Tibial nerve (tissue), 4 donors: ENCODE measurements at regions not wholly inside any gene's neighbourhood (a gene's known extent, or its start where the extent isn't known, plus 50 kb on each side); places are given as distances from the start of the nearest gene placed in this dataset.

Experiments used
- DNase-seq, 2 donors: peaks; one replicate each; pipeline ENCODE4 v3.0.0-alpha.2; 2019; ENCODE audit warnings: low spot score in 2 of 2
- H3K27ac ChIP-seq, 4 donors: fragments of 200-600 bp; sonication (generic) in 3 of 4; one replicate each; pipeline ENCODE4 v1.5.1; 2017 to 2019; ENCODE audit warnings: mild to moderate bottlenecking in 1 of 4
- H3K27me3 ChIP-seq, 2 donors: fragments of 200-600 bp; sonication (generic) in 1 of 2; one replicate each; pipeline versions ENCODE4 v1.5.1 to v1.6.0; 2017 to 2019
- H3K36me3 ChIP-seq, 3 donors: fragments of 200-600 bp; sonication (generic); one replicate each; pipeline ENCODE4 v1.5.1; 2018 to 2019
- H3K4me1 ChIP-seq, 4 donors: fragments of 200-600 bp; sonication (generic) in 3 of 4; one replicate each; pipeline ENCODE4 v1.5.1; 2017 to 2019
- H3K4me3 ChIP-seq, 4 donors: fragments of 200-600 bp; sonication (generic) in 3 of 4; one replicate each; pipeline ENCODE4 v1.5.1; 2017 to 2019; ENCODE audit warnings: mild to moderate bottlenecking in 1 of 4, moderate library complexity in 1 of 4
- H3K9me3 ChIP-seq, 4 donors: fragments of 200-600 bp; sonication (generic) in 3 of 4; one replicate each; pipeline ENCODE4 v1.5.1; 2017 to 2019
- EP300 ChIP-seq, 2 donors: sonication (generic); formaldehyde crosslinking; IDR thresholded peaks; one replicate each; pipeline ENCODE4 v1.6.1; 2017; ENCODE audit warnings: antibody characterized with exemption in 2 of 2, mild to moderate bottlenecking in 1 of 2
- POLR2A ChIP-seq, 2 donors: fragments of 450-650 bp; IDR thresholded peaks; one replicate each; pipeline ENCODE4 v1.6.1; 2017; ENCODE audit warnings: antibody characterized with exemption in 2 of 2, mild to moderate bottlenecking in 2 of 2, moderate library complexity in 2 of 2
- WGBS, 2 donors: methylation state at CpG; one replicate each; pipeline ENCODE4 v1.1.5; 2018; 5-methylcytosine and 5-hydroxymethylcytosine counted together
- TF ChIP-seq, protein P1 (sequence below), 5 experiments: fragments of 200-600 bp in 3 of 5; fragments of 450-650 bp in 2 of 5; sonication (generic) in 3 of 5; IDR thresholded peaks; one replicate each; pipeline ENCODE4 v1.5.1; 2016 to 2019; ENCODE audit warnings: antibody characterized with exemption in 5 of 5, mild to moderate bottlenecking in 3 of 5, moderate library complexity in 2 of 5

DNA sequence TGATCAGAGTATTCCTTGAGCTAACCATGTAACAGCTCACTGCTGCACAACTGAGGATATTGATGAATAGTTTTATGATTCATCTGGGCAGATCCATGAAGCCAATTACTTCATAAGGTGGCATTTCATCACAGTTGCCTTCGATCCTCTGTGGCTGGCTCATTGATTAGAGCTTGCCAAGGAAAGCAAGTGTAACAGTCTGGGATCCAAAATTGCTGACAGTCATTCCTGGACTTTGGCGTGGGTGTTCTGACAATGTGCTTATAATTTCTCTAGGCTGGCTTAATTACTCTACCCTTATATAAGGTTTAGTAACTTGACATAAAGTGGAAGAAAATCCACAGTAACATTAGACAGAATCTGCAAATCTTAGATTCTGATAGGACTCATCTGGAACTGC, 551.3 kb upstream of the CDH4 start:
- Histone ChIP-seq H3K9me3 (peaks cover 0 to 2% (median 0%) of the 10 kb centered on the region in 4 donors), H3K4me1 (no peaks in the 10 kb centered on the region), H3K27ac (no peak overlapping the region), H3K27me3 (no peaks in the 10 kb centered on the region), H3K36me3 (no peaks in the 10 kb centered on the region), H3K4me3 (no peak overlapping the region)
- WGBS, 2 donors = 82 to 83% methylated on average over 2 of the region's 2 CpGs
- DNase-seq = no peak
- TF ChIP-seq EP300 (IDR thresholded peaks at IDR 0.05) (no peak), POLR2A (IDR thresholded peaks at IDR 0.05) (no peak)
- TF ChIP-seq, protein P1, sequence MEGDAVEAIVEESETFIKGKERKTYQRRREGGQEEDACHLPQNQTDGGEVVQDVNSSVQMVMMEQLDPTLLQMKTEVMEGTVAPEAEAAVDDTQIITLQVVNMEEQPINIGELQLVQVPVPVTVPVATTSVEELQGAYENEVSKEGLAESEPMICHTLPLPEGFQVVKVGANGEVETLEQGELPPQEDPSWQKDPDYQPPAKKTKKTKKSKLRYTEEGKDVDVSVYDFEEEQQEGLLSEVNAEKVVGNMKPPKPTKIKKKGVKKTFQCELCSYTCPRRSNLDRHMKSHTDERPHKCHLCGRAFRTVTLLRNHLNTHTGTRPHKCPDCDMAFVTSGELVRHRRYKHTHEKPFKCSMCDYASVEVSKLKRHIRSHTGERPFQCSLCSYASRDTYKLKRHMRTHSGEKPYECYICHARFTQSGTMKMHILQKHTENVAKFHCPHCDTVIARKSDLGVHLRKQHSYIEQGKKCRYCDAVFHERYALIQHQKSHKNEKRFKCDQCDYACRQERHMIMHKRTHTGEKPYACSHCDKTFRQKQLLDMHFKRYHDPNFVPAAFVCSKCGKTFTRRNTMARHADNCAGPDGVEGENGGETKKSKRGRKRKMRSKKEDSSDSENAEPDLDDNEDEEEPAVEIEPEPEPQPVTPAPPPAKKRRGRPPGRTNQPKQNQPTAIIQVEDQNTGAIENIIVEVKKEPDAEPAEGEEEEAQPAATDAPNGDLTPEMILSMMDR (IDR thresholded peaks at IDR 0.05) = no peak

DNA sequence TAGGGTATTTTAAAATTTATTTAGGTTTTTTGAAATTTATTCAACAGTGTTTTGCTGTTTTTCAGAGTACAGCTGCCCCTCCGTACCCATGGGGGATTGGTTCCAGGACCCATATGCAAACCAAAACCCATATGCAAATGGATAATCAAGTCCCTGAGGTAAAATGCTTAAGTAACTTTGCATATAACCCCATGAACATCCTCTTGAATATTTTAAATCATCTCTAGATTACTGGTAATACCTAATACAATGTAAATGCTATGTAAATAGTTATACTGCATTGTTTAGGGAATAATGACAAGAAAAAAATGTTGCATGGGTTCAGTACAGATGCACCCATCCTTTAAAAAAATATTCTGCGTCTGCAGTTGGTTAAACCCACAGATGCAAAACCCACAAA, 547.9 kb upstream of the CDH4 start:
- Histone ChIP-seq H3K4me1 (no peaks in the 10 kb centered on the region), H3K36me3 (no peaks in the 10 kb centered on the region), H3K27ac (no peak overlapping the region), H3K4me3 (no peak overlapping the region), H3K27me3 (no peaks in the 10 kb centered on the region), H3K9me3 (peaks cover 0 to 5% (median 0%) of the 10 kb centered on the region in 4 donors)
- DNase-seq = no peak
- 80 to 85% methylated on average over 2 of the region's 2 CpGs for WGBS, 2 donors
- no peak for TF ChIP-seq EP300 (IDR thresholded peaks at IDR 0.05)
- TF ChIP-seq POLR2A (IDR thresholded peaks at IDR 0.05) = no peak

DNA sequence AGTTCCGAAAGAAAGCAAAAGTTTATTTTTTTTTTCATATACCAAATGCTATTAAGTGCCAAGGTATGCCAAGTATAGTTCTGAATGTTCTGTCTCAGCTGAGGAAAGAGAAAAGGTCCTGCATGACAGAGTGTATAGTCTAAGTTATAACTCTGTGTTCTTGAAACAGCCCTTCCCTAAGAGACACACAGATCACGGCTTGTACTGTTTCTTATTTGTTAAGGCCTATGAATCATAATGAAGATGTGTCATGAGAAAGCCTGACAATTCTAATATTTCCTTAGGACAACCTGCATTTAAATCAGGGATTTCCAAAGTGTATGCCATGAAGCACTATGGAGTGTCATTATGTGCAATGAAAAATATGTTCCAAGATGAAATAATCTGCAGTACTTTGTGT, 538.7 kb upstream of the CDH4 start:
- Histone ChIP-seq H3K4me1 (no peaks in the 10 kb centered on the region), H3K27ac (no peak overlapping the region), H3K4me3 (no peak overlapping the region), H3K9me3 (no peaks in the 10 kb centered on the region), H3K36me3 (no peaks in the 10 kb centered on the region), H3K27me3 (no peaks in the 10 kb centered on the region)
- no peak for DNase-seq
- TF ChIP-seq EP300 (IDR thresholded peaks at IDR 0.05) (no peak), POLR2A (IDR thresholded peaks at IDR 0.05) (no peak)
- TF ChIP-seq, protein P1 (IDR thresholded peaks at IDR 0.05) = no peak
- 80 to 86% methylated on average over 2 of the region's 2 CpGs for WGBS, 2 donors

DNA sequence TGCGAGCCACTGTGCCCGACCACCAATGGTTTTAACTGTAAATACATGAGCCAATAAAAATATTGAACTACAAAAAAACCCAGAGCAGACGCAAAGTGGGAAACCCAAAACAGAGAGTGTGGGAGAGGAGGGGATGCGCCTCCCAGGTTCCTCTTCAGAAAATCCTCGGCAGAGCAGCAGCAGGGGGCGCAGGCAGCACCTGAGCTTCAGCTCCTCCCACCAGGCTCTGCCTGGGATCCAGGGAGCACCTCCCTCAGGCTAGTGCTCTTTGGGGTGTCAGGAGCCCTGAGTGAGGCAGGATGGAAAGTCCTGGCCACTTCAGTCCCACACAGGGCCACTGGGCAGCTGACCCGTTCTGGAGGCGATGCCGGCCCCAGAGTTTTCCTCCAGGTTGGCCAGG, 536.9 kb upstream of the CDH4 start:
- no peak for DNase-seq
- no peaks in the 10 kb centered on the region for H3K27me3 ChIP-seq
- H3K4me1 ChIP-seq = peaks cover 0 to 4% (median 0%) of the 10 kb centered on the region in 4 donors
- H3K36me3 ChIP-seq = no peaks in the 10 kb centered on the region
- no peak overlapping the region for H3K4me3 ChIP-seq
- no peak overlapping the region for H3K27ac ChIP-seq
- 79 to 83% methylated on average over 9 of the region's 9 CpGs for WGBS, 2 donors
- no peaks in the 10 kb centered on the region for H3K9me3 ChIP-seq
- no peak for TF ChIP-seq EP300 (IDR thresholded peaks at IDR 0.05)
- TF ChIP-seq, protein P1 (IDR thresholded peaks at IDR 0.05) = no peak
- TF ChIP-seq POLR2A (IDR thresholded peaks at IDR 0.05) = no peak

DNA sequence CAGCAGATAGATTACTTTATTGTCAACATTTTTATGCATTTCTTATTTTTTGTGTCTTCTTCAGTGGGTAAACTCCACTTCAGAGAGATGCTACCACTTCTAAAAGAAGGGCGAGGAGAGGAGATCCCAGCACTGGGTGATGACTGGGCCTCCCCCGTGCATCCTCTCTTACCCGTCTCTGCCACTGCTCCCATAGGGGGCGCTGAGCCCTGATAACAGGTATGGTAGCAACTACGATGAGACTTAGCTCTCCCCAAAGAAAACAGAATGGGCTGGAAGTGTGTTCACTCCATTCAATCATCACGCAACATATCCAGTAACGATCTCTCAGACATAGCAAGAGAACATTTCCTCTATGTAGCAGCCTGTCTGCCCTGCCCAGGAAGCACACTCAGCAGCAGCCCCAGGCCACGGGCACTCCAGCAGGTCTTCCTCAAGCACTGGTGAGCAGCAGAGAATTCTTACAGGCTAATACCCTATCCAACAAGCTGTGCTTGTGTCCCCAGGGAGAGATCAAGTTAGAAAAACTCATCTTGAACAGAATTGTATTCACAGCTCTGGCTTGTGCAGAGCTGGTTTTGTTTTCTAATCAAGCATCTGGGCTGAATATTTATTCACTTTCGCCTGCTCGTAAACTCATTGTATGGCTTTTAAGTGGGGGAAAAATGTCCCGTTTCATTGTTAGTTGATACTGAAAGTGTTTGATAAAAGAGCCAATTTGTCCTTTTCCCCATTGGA, 533.1 kb upstream of the CDH4 start:
- Histone ChIP-seq H3K27me3 (no peaks in the 10 kb centered on the region), H3K9me3 (no peaks in the 10 kb centered on the region), H3K4me1 (peaks cover 0 to 4% (median 0%) of the 10 kb centered on the region in 4 donors), H3K36me3 (no peaks in the 10 kb centered on the region), H3K4me3 (no peak overlapping the region), H3K27ac (no peak overlapping the region)
- TF ChIP-seq, protein P1 (IDR thresholded peaks at IDR 0.05) = no peak
- TF ChIP-seq POLR2A (IDR thresholded peaks at IDR 0.05) = no peak
- no peak for TF ChIP-seq EP300 (IDR thresholded peaks at IDR 0.05)
- WGBS, 2 donors = 38 to 50% methylated on average over 11 of the region's 11 CpGs
- DNase-seq = no peak
